Mucosa of descending colon (tissue), 3 donors: ENCODE measurements at regions not wholly inside any gene's neighbourhood (a gene's known extent, or its start where the extent isn't known, plus 50 kb on each side); places are given as distances from the start of the nearest gene placed in this dataset.
A peak's percentile ranks its signal among the peaks of the same experiment; 100 is the strongest.

Experiments
- ATAC-seq: fragments of 200-7000 bp; cut with Tn5 transposase; one replicate; pipeline ENCODE4 v1.9.1; 2020; ENCODE audit warnings: mild to moderate bottlenecking, moderate library complexity
- DNase-seq, 3 donors: peaks; one replicate each; pipeline ENCODE4 v3.0.0-alpha.2; 2020
- H3K36me3 ChIP-seq: fragments of 200-600 bp; one replicate; pipeline ENCODE4 v1.8.0; 2021; ENCODE audit warnings: low read depth, mild to moderate bottlenecking
- H3K4me1 ChIP-seq: fragments of 200-600 bp; one replicate; pipeline ENCODE4 v1.8.0; 2021; ENCODE audit warnings: low read depth, mild to moderate bottlenecking
- H3K4me3 ChIP-seq: fragments of 200-600 bp; one replicate; pipeline ENCODE4 v1.8.0; 2021; ENCODE audit warnings: mild to moderate bottlenecking
- H3K9me3 ChIP-seq: fragments of 200-600 bp; one replicate; pipeline ENCODE4 v1.8.0; 2021; ENCODE audit warnings: mild to moderate bottlenecking
- CTCF ChIP-seq: fragments of 200-600 bp; IDR thresholded peaks from one replicate; pipeline ENCODE4 v1.8.0; 2022; ENCODE audit warnings: antibody characterized with exemption, mild to moderate bottlenecking
- intact Hi-C, 2 donors: fragments of 100-400 bp; cut with DNase I in 1 of 2; cut with micrococcal nuclease in 1 of 2; formaldehyde crosslinking; loops; one replicate each; pipeline versions ENCODE4 v1.11.0 to v1.11.1; 2022; cut with DNase I, micrococcal nuclease
- donor health status: DM: no; HTN: no; CAD: no; lungs with moderate emphysema.
- donor health status: DM: no; HTN: no; CAD: no.
- donor health status: DM: no; HTN: yes; CAD: no.

GRCh38 chr14:50036211-50036610, 80.2 kb downstream of the VCPKMT start:
- ATAC-seq = no peak
- H3K9me3 ChIP-seq = no peaks in the 10 kb centered on the region
- intact Hi-C loops = no loop called here
- TF ChIP-seq CTCF = no peak
- no peak for DNase-seq
- peaks cover 19% of the 10 kb centered on the region for H3K4me1 ChIP-seq
- no peaks in the 10 kb centered on the region for H3K36me3 ChIP-seq
- no peak overlapping the region for H3K4me3 ChIP-seq

- intact Hi-C loops = no loop called here
- no peak for ATAC-seq
Measured at GRCh38 chr14:50036637-50037036, 79.7 kb downstream of the VCPKMT start.

GRCh38 chr14:50037240-50037639, 79.1 kb downstream of the VCPKMT start:
- Histone ChIP-seq H3K36me3 (no peaks in the 10 kb centered on the region), H3K9me3 (no peaks in the 10 kb centered on the region), H3K4me1 (peaks cover 22% of the 10 kb centered on the region), H3K4me3 (no peak overlapping the region)
- intact Hi-C loops = no loop called here
- TF ChIP-seq CTCF = no peak
- DNase-seq = no peak
- no peak for ATAC-seq

More at GRCh38 chr14:50036637-50037036, 79.7 kb downstream of the VCPKMT start:
- no peak for TF ChIP-seq CTCF
- no peak for DNase-seq
- Histone ChIP-seq H3K9me3 (no peaks in the 10 kb centered on the region), H3K4me1 (peaks cover 22% of the 10 kb centered on the region), H3K36me3 (no peaks in the 10 kb centered on the region), H3K4me3 (no peak overlapping the region)

DNA sequence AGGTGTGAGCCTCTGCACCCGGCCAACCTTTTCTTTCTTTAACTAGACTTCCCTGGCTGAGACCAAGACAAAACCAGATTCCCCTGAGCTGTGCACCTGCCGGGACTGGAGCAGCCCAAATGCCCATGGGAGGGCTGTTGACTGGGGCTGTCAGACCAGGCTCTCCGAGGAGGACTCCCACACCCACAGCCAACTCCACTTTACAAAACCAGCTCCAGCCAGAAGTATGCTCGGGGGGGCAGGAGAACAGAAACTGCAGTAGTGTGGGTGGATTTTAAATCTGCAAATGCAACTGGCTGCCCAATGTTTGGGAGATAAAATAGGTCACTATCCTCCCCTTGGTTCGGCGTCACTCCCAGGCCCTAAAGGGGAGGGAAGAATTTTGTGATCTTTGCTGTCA, 78.5 kb downstream of the VCPKMT start:
- TF ChIP-seq CTCF = no peak
- intact Hi-C loops = no loop called here
- DNase-seq (peak in 1 of 3 donors; percentile 35), ATAC-seq (no peak)
- H3K9me3 ChIP-seq = no peaks in the 10 kb centered on the region
- H3K4me1 ChIP-seq = peaks cover 22% of the 10 kb centered on the region
- H3K4me3 ChIP-seq = no peak overlapping the region
- H3K36me3 ChIP-seq = no peaks in the 10 kb centered on the region

GRCh38 chr14:50038398-50039119, 77.8 kb downstream of the VCPKMT start:
- DNase-seq (no peak), ATAC-seq (peak; percentile 36)
- no peak for TF ChIP-seq CTCF

More at GRCh38 chr14:50038398-50039119, 77.8 kb downstream of the VCPKMT start:
- Histone ChIP-seq H3K4me1 (peaks cover 22% of the 10 kb centered on the region), H3K9me3 (no peaks in the 10 kb centered on the region), H3K36me3 (no peaks in the 10 kb centered on the region), H3K4me3 (no peak overlapping the region)
- intact Hi-C loops = no loop called here
